ENCODE measurements at regions not wholly inside any gene's neighbourhood (a gene's known extent, or its start where the extent isn't known, plus 50 kb on each side); places are given as distances from the start of the nearest gene placed in this dataset.

DNA sequence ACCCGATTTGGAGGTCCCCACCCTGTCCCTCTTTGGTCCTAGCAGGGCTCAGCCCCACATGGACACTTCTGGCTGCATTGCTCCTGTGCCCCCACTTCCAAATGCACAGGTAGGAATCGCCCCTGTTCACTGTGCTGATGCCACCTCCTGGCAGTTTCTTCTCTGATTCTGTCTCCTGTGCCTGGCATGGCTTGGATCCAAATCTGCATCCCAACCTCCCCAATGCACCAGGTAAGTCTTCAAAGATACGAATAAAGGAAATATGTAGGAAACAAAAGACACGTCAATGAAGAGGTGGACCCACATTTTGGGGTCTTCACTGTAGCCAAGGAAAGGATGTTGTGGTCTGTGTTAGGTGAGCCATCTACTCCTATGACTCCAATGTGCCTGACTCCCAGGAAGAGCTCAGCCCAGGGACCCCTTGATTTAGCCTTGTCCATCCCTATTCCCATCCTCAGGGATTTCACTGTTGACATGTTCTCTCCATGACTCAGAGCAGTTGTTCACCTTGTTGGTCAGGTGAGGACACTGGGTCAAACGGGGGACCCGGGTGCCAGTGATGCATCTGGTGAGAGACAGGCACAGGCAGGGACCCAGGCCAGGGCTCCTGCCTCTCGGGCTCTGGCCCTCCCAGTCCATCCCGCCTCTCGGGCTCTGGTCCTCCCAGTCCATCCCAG, 341.8 kb downstream of the CXCL12 start:
- no peak overlapping the region for H3K4me3 ChIP-seq (ENCODE audit: low read depth, low read length)
- DNase-seq = no peak
- H3K27me3 ChIP-seq (ENCODE audit: insufficient read depth, low read depth, severe bottlenecking) = peaks cover 56% of the 10 kb centered on the region
- TF ChIP-seq, protein P1, sequence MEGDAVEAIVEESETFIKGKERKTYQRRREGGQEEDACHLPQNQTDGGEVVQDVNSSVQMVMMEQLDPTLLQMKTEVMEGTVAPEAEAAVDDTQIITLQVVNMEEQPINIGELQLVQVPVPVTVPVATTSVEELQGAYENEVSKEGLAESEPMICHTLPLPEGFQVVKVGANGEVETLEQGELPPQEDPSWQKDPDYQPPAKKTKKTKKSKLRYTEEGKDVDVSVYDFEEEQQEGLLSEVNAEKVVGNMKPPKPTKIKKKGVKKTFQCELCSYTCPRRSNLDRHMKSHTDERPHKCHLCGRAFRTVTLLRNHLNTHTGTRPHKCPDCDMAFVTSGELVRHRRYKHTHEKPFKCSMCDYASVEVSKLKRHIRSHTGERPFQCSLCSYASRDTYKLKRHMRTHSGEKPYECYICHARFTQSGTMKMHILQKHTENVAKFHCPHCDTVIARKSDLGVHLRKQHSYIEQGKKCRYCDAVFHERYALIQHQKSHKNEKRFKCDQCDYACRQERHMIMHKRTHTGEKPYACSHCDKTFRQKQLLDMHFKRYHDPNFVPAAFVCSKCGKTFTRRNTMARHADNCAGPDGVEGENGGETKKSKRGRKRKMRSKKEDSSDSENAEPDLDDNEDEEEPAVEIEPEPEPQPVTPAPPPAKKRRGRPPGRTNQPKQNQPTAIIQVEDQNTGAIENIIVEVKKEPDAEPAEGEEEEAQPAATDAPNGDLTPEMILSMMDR (IDR thresholded peaks at IDR 0.05; ENCODE audit: low read depth, low read length) = no peak
- no peaks in the 10 kb centered on the region for H3K36me3 ChIP-seq
- H3K9me3 ChIP-seq (ENCODE audit: severe bottlenecking) = no peaks in the 10 kb centered on the region
- no peak overlapping the region for H3K27ac ChIP-seq

DNA sequence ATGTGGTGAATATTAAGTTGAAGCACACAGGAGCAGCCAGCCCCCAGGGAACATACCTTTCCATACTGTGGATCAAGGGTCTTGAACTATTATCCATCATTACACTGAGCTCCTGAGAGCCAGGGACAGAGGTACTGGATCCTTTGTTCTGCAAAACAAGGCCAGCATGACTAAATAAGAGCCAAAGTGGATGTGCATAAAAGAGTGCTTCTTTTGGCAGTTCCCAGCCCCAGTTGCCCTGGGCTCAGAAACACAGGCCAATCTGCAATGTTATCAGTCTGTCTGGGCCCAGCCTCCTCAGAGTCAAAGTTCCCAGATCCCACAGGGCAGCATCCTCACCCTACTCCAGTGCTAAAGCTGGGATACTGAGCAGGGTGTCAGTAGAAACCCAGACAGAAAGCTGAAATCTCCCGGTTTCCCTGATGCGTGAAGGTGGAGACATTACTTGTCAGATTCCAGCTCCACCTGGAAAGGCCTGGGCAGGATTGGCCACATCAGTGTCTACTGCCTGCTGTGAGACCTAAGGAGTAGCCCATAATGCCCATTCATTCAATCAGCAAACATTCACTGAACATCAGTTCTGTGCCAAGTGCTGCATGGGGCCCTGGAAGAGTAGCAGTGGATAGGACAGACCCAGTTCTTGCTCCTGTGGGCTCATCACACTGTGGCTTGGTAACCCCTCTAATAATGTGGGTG, 342.7 kb downstream of the CXCL12 start:
- H3K4me3 ChIP-seq (ENCODE audit: low read depth, low read length) = no peak overlapping the region
- no peak overlapping the region for H3K27ac ChIP-seq
- peaks cover 49% of the 10 kb centered on the region for H3K27me3 ChIP-seq (ENCODE audit: insufficient read depth, low read depth, severe bottlenecking)
- no peak for DNase-seq
- no peaks in the 10 kb centered on the region for H3K9me3 ChIP-seq (ENCODE audit: severe bottlenecking)
- TF ChIP-seq, protein P1 (IDR thresholded peaks at IDR 0.05; ENCODE audit: low read depth, low read length) = no peak
- H3K36me3 ChIP-seq = no peaks in the 10 kb centered on the region

DNA sequence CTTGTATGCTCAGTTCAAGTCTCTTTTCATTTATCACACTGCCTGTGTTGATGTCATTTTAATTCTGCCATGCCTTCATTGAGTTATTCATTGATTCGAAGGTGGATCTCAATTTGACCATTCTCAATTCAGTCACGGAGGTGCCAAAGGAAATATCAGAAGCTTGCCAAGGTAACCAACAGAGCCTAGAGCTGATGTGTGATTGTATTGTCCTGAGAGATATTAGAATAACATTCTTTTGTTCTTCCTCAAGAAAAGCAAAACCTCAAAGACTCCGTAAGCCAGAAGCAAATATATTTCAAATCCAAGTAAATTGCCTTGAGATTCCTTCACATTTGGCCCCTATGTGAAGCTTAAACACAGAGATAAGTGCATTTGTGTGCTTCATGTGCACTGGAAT, 345.3 kb downstream of the CXCL12 start:
- H3K4me3 ChIP-seq (ENCODE audit: low read depth, low read length) = no peak overlapping the region
- no peak overlapping the region for H3K27ac ChIP-seq
- no peaks in the 10 kb centered on the region for H3K9me3 ChIP-seq (ENCODE audit: severe bottlenecking)
- no peak for DNase-seq
- TF ChIP-seq, protein P1 (IDR thresholded peaks at IDR 0.05; ENCODE audit: low read depth, low read length) = no peak
- H3K27me3 ChIP-seq (ENCODE audit: insufficient read depth, low read depth, severe bottlenecking) = peaks cover 32% of the 10 kb centered on the region
- H3K36me3 ChIP-seq = no peaks in the 10 kb centered on the region

DNA sequence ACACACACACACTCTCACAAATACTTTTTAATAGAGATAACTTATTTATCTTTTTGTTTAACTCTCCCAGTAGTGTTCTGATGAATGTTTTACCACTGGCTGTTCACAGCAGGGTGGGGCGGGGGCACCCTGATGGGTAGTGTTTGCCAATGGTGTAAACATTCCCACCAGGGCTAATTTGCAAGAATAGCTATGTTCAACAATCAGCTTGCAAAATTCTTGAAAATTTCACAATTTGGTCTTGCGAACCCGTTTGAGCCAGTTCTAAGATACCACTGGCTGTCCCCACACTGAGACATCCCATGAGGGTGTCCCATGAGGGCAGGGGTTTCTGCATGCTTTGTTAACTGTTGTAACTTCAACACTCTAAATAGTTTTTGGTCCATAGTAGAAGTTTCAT, 348.5 kb downstream of the CXCL12 start:
- H3K27me3 ChIP-seq (ENCODE audit: insufficient read depth, low read depth, severe bottlenecking) = peaks cover 19% of the 10 kb centered on the region
- H3K4me3 ChIP-seq (ENCODE audit: low read depth, low read length) = no peak overlapping the region
- H3K27ac ChIP-seq = no peak overlapping the region
- no peaks in the 10 kb centered on the region for H3K9me3 ChIP-seq (ENCODE audit: severe bottlenecking)
- TF ChIP-seq, protein P1 (IDR thresholded peaks at IDR 0.05; ENCODE audit: low read depth, low read length) = no peak
- H3K36me3 ChIP-seq = no peaks in the 10 kb centered on the region
- no peak for DNase-seq

DNA sequence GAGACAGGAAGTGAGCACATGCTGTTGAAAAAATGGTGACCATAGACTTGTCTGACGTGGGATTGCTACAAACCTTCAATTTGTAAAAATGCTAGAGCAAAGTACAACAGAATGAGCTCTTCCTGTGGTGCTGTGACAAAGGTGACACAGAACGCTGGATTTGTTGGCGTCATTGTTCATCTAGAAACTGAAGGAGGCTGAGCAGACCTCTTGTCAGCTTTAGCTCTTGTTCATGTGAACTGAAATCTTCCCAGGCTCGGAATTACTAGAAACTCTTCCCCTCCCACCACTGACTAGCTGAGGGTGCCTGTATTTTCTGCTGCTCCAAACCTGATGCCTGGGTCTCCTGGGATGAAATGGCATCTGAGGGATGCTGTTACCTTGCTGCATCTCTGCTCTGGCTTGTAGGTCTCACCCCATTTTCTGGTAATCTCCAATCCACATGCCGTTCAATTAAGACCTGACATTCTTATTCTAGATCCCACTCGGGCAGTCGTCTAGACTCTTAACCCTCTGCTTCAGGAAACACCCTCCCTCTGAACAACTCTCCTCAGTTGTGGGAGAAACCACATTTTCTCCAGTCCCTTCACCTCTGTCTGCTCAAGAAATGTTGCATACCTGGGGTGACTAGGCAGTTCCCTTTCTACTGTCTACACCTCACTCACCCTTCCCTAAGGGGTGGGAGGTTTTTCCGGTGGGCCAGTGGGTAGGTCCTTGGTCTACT, 349.3 kb downstream of the CXCL12 start:
- Histone ChIP-seq H3K27me3 (ENCODE audit: insufficient read depth, low read depth, severe bottlenecking) (peaks cover 20% of the 10 kb centered on the region), H3K4me3 (ENCODE audit: low read depth, low read length) (no peak overlapping the region), H3K27ac (no peak overlapping the region), H3K36me3 (no peaks in the 10 kb centered on the region), H3K9me3 (ENCODE audit: severe bottlenecking) (no peaks in the 10 kb centered on the region)
- no peak for DNase-seq
- TF ChIP-seq, protein P1 (IDR thresholded peaks at IDR 0.05; ENCODE audit: low read depth, low read length) = no peak

Measured in WERI-Rb-1 (cell line).